ENCODE measurements at regions not wholly inside any gene's neighbourhood (a gene's known extent, or its start where the extent isn't known, plus 50 kb on each side); places are given as distances from the start of the nearest gene placed in this dataset.

- DNase-seq: no peak
Observed at GRCh38 chr22:48603621-48604320, 1223.9 kb downstream of the BRD1 start.

GRCh38 chr22:48602805-48603518, 1224.7 kb downstream of the BRD1 start:
- no peak for DNase-seq

- DNase-seq: no peak
Observed at GRCh38 chr22:48600681-48601080, 1227.0 kb downstream of the BRD1 start.

- DNase-seq: no peak
Observed at GRCh38 chr22:48600171-48600570, 1227.5 kb downstream of the BRD1 start.

GRCh38 chr22:48599346-48599745, 1228.3 kb downstream of the BRD1 start:
- no peak for DNase-seq

GRCh38 chr22:48596111-48596850, 1231.4 kb downstream of the BRD1 start:
- no peak for DNase-seq

- DNase-seq: no peak
Observed at GRCh38 chr22:48595511-48595905, 1232.2 kb downstream of the BRD1 start.

- DNase-seq: no peak
Observed at GRCh38 chr22:48594757-48595510, 1232.7 kb downstream of the BRD1 start.

GRCh38 chr22:48594016-48594756, 1233.5 kb downstream of the BRD1 start:
- no peak for DNase-seq

- DNase-seq: no peak
Observed at GRCh38 chr22:48593551-48593950, 1234.1 kb downstream of the BRD1 start.

- DNase-seq: no peak
Observed at GRCh38 chr22:48592931-48593330, 1234.7 kb downstream of the BRD1 start.

GRCh38 chr22:48592488-48592887, 1235.2 kb downstream of the BRD1 start:
- DNase-seq: no peak

GRCh38 chr22:48592066-48592345, 1235.7 kb downstream of the BRD1 start:
- DNase-seq: no peak

- DNase-seq: no peak
Observed at GRCh38 chr22:48591286-48592065, 1236.2 kb downstream of the BRD1 start.

GRCh38 chr22:48589901-48590300, 1237.8 kb downstream of the BRD1 start:
- no peak for DNase-seq

- no peak for DNase-seq
Observed at GRCh38 chr22:48588878-48589450, 1238.7 kb downstream of the BRD1 start.

- DNase-seq: no peak
Observed at GRCh38 chr22:48588151-48588877, 1239.4 kb downstream of the BRD1 start.

- DNase-seq: no peak
Observed at GRCh38 chr22:48587236-48587865, 1240.3 kb downstream of the BRD1 start.

GRCh38 chr22:48586799-48587185, 1240.9 kb downstream of the BRD1 start:
- DNase-seq: no peak
